Fibroblast of skin of back (primary cell): ENCODE measurements at regions not wholly inside any gene's neighbourhood (a gene's known extent, or its start where the extent isn't known, plus 50 kb on each side); places are given as distances from the start of the nearest gene placed in this dataset.

Source experiments
- DNase-seq: peaks from one replicate; pipeline ENCODE4 v3.0.0-alpha.2; 2013

DNA sequence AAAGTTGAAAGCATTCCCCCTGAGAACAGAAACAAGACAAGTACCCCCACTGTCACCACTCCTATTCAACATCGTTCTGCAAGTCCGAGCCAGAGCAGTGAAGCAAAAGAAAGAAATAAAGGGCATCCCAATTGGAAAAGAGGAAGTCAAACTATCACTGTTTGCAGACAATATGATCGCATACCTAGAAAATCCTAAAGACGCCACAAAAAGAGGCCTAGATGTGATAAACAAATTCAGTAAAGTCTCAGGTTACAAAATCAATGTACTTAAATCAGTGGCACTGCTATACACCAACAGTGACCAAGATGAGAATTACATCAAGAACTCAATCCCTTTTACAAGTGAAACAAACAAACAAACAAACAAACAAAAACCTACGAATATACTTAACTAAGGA, 87.7 kb upstream of the COCH start:
- DNase-seq = no peak

DNA sequence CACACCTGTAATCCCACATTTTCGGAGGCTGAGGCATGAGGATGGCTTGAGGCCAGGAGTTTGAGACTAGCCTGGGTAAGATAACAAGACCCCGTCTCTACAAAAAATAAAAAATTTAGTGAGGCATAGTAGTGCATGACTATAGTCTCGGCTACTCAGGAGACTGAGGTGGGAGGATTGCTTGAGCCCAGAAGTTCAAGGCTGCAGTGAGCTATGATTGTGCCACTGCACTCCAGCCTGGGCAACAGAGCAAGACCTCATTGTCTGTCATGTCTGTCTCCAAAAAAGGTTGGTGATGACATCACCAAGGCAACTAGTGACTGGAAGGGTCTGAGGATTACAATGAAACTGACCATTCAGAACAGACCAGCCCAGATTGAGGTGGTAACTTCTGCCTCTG, 83.5 kb upstream of the COCH start:
- no peak for DNase-seq

DNA sequence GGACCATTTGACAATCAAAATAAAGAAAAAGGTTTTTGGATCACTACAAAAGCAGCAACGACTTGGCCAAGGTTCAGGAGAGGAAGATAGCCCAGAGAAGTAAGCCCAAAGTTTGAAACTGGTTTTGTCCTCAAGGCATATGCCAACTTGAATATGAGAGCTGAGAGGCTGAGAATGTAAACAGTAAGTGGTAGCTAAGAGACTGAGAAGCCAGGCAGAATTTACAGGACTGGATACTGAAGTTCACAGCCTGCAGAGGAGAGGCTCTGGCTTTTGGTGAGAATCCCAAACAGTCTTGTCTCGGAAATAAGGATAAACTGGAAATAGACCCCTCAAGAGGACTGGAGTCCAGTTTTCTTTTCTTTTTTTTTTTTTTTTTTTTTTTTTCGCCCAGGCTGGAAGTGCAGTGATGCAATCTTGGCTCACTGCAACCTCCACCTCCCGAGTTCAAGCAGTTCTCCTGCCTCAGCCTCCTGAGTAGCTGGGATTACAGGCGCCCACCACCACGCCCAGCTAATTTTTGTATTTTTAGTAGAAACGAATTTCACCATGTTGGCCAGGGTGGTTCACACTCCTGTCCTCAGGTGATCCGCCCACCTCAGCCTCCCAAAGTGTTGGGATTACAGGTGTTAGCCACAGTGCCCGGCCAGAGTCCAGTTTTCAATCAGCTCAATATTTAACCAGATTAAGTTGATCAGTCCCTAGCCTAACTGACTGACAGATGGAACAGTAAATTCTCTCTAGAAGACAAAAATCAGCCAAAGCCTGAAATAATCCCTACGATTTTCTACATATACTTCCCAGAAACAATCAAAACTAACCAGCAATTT, 82.6 kb upstream of the COCH start:
- DNase-seq = no peak

DNA sequence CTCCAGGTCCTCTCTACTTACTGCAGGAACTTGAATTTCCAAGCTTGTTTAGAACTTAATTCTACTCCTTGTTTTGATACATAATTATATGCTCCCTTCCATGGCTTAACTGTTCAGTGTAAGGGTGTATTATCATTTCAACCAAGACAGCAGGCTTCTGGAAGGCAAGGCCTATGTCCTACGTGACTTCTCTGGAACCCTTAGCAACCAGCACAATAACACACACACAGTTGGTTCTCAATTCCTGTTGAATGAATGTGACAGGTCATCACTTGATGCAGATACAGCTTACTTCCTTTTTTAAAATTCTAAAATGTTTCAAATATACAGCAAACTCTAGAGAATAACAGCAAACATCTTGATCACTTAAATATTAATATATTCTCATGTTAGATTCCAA, 77.7 kb upstream of the COCH start:
- no peak for DNase-seq

DNA sequence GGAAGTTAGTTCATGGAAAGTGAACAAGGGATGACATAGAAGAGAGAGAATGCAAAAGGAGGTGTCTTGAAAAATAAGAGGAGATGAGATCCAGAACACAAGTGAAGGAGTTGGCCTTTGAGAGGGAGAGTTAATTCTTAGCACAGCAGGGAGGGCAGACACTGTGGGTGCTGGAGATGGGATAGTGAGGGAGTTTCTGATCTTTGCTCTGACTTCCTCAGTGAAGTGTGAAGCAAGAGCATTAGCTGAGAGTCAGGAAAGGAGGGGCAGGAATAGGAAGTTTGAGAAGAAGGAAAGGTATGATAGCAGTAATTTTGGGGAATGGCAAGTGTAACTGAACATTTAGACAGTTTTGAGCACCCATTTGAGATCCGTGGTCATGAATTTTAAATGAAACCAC, 75.8 kb upstream of the COCH start:
- no peak for DNase-seq

- no peak for DNase-seq
These were observed 75.4 kb upstream of the COCH start for GRCh38 chr14:30798961-30799360.

- DNase-seq = no peak
These were observed 74.4 kb upstream of the COCH start for GRCh38 chr14:30799933-30800332.

DNA sequence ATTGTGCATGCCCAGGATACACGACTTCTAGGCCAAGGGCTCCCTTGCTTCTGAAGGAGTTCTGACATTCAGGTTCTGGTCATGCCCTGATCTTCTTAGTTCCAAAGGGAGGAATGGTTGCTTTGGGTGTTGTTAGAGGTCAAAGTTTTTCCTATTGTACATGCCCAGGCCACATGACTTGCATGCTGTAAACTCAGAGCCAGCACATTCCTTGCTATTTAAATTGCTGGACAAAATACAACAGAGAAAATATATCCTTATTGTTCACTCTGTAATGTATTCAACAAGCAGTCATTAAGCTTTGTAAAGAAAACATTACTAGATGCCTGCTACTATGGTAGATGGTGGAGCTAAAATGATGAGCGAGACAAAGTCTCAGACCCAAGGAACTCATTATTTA, 71.2 kb upstream of the COCH start:
- DNase-seq = no peak

- DNase-seq = no peak
These were observed 69.1 kb upstream of the COCH start for GRCh38 chr14:30805284-30805683.

DNA sequence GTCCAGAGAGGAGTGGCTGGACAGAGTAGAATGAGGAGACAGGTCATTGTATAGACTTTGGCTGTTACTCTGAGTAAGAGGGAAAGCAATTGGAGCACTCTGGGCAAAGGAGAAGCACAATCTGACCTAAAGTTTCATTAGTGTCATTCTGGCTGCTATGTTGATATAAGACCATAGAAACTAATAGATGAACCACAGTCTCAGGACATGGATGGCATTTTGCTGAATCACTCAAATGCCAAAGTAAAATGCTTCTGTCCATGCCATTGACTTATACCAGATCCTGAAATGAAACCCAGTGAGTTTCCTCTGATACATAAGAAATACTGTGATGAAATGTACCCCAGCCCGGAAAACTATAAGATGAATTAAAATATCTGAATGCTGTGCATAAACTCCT, 65.8 kb upstream of the COCH start:
- DNase-seq = peak; percentile 32

DNA sequence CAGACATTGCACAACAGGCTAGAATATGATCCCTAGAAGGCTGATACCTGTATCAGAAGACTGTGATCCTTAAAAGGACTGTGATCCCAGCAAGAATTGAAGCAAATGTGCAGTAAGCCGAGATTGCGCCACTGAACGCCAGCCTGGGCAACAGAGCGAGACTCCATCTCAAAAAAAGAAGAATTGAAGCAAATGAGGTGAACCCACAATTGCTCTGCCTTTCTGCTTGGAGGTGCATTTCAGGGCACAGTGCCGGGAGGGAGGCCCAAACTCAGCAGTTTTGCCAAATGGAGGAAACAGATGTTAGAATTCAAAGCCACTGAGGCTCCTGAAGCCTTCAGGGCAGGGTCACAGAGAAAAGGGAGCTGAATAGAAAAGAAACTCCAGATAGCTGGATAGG, 61.1 kb upstream of the COCH start:
- no peak for DNase-seq

DNA sequence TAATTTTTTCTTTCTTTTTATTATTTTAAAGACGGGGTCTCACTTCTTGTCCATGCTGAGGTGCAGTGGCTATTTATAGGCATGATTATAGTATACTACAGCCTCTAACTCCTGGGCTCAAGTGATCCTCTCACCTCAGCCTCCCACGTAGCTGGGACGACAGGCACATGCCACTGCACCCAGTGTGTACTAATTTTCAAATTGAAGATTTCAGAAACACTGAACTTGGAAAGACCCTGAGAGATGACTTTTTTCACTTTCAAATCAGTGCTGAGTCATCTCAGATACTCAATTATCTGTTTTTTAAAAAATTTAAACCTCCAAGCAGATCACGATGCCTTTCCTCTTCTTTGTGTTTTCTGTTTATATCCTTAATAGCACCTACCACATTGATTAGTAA, 53.7 kb upstream of the COCH start:
- no peak for DNase-seq

- DNase-seq = no peak
These were observed 52.2 kb upstream of the COCH start for GRCh38 chr14:30822080-30822571.
